ENCODE measurements at regions not wholly inside any gene's neighbourhood (a gene's known extent, or its start where the extent isn't known, plus 50 kb on each side); places are given as distances from the start of the nearest gene placed in this dataset.

DNA sequence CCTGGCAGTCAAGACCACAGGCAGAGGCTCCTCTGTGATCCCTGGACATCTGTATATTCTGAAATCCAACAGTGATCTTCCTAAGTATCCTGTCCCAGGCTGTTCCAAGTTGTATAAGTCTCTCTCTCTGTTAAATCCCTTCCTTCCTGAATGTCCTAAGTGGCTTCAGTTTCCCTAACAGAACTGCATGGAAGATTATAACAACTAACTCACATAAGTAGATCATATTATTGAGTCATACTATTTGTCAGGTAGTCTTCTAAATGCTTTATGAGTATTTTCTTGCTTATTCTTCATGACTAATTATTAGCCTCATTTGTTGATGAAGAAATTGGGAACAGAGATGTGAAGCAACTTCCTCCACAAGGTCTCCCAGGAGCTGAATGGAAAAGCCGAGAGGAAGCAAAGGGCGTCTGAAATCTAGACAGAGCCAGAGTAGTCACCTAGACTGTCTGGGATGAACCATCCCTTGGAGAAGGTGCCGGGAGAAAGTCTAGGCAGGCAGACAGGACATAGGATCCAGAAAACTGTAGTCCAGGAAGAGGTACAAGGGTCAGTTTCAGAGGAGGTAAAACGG lies 93.2 kb upstream of the FAT3 start:
- no peaks in the 10 kb centered on the region for H3K79me2 ChIP-seq (ENCODE audit: control insufficient read depth, insufficient read depth, low read length)
- H3K4me1 ChIP-seq (ENCODE audit: control insufficient read depth, low read depth, low read length): no peaks in the 10 kb centered on the region
- no peak for DNase-seq
- no peak overlapping the region for H3K4ac ChIP-seq (ENCODE audit: low read depth, low read length)
- no peak overlapping the region for H3K9ac ChIP-seq (ENCODE audit: low read length)
- no peak overlapping the region for H3K56ac ChIP-seq (ENCODE audit: low read length)
- H2BK15ac ChIP-seq (replicated peaks; ENCODE audit: low read depth): no peak overlapping the region
- no peaks in the 10 kb centered on the region for H3K27me3 ChIP-seq (ENCODE audit: insufficient read depth, low read length, poor library complexity)
- H3K23ac ChIP-seq (ENCODE audit: low read length): no peak overlapping the region
- no peak overlapping the region for H2BK5ac ChIP-seq (ENCODE audit: low read length)
- H3K18ac ChIP-seq (ENCODE audit: low read length): no peak overlapping the region
- H3K27ac ChIP-seq (ENCODE audit: low read depth, low read length): no peak overlapping the region
- no peak overlapping the region for H3K4me2 ChIP-seq (ENCODE audit: low read length)
- H4K5ac ChIP-seq (ENCODE audit: low read length): no peak overlapping the region
- no peak overlapping the region for H3K4me3 ChIP-seq (ENCODE audit: low read length)
- no peak overlapping the region for H2AK5ac ChIP-seq (ENCODE audit: low read length)
- WGBS (ENCODE audit: extremely low coverage, insufficient coverage, low lambda C conversion rate): no CpG with 5 or more reads among the region's 4 CpGs
- H3K36me3 ChIP-seq (ENCODE audit: control insufficient read depth, insufficient read depth, low read length): no peaks in the 10 kb centered on the region
- H4K8ac ChIP-seq (ENCODE audit: low read depth, low read length): no peak overlapping the region
- H3K79me1 ChIP-seq (ENCODE audit: low read length): no peaks in the 10 kb centered on the region
- no peak overlapping the region for H2BK120ac ChIP-seq (ENCODE audit: low read depth, low read length)

DNA sequence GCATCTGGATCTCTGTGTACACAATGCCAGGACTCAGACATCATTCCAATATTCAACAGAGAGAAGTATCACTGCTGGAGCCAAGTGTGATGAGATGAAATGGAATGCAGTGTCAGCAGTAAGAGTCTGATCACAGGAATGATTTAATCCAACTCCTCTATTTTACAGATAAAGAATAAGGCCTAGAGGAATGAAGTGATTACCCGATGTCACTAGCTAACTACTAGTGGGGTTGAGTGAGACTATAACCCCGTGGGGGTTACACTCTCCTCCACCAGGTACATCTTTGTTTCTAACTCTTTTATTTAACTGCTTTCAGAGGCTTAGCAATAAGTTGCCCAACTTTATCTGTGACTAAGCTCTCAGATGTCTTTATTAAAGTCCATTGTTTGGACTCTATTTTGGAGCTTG lies 94.2 kb upstream of the FAT3 start:
- DNase-seq: no peak
- Histone ChIP-seq H2BK5ac (ENCODE audit: low read length) (no peak overlapping the region), H3K4me2 (ENCODE audit: low read length) (no peak overlapping the region), H3K79me1 (ENCODE audit: low read length) (no peaks in the 10 kb centered on the region), H3K36me3 (ENCODE audit: control insufficient read depth, insufficient read depth, low read length) (no peaks in the 10 kb centered on the region), H4K8ac (ENCODE audit: low read depth, low read length) (no peak overlapping the region), H3K18ac (ENCODE audit: low read length) (no peak overlapping the region), H3K4ac (ENCODE audit: low read depth, low read length) (no peak overlapping the region), H2BK15ac (replicated peaks; ENCODE audit: low read depth) (no peak overlapping the region), H3K27me3 (ENCODE audit: insufficient read depth, low read length, poor library complexity) (no peaks in the 10 kb centered on the region), H4K5ac (ENCODE audit: low read length) (no peak overlapping the region), H3K79me2 (ENCODE audit: control insufficient read depth, insufficient read depth, low read length) (no peaks in the 10 kb centered on the region), H3K56ac (ENCODE audit: low read length) (no peak overlapping the region), H3K4me1 (ENCODE audit: control insufficient read depth, low read depth, low read length) (no peaks in the 10 kb centered on the region), H3K23ac (ENCODE audit: low read length) (no peak overlapping the region), H2AK5ac (ENCODE audit: low read length) (no peak overlapping the region), H3K9ac (ENCODE audit: low read length) (no peak overlapping the region), H3K4me3 (ENCODE audit: low read length) (no peak overlapping the region), H3K27ac (ENCODE audit: low read depth, low read length) (no peak overlapping the region), H2BK120ac (ENCODE audit: low read depth, low read length) (no peak overlapping the region)
- no CpG with 5 or more reads among the region's 2 CpGs for WGBS (ENCODE audit: extremely low coverage, insufficient coverage, low lambda C conversion rate)

- WGBS (ENCODE audit: extremely low coverage, insufficient coverage, low lambda C conversion rate): no CpG with 5 or more reads among the region's 1 CpG
- H3K9ac ChIP-seq (ENCODE audit: low read length): no peak overlapping the region
- no peaks in the 10 kb centered on the region for H3K79me2 ChIP-seq (ENCODE audit: control insufficient read depth, insufficient read depth, low read length)
- H3K27me3 ChIP-seq (ENCODE audit: insufficient read depth, low read length, poor library complexity): no peaks in the 10 kb centered on the region
- H3K56ac ChIP-seq (ENCODE audit: low read length): no peak overlapping the region
- no peak overlapping the region for H3K4ac ChIP-seq (ENCODE audit: low read depth, low read length)
- H3K18ac ChIP-seq (ENCODE audit: low read length): no peak overlapping the region
- no peaks in the 10 kb centered on the region for H3K79me1 ChIP-seq (ENCODE audit: low read length)
- no peak overlapping the region for H4K8ac ChIP-seq (ENCODE audit: low read depth, low read length)
- no peaks in the 10 kb centered on the region for H3K36me3 ChIP-seq (ENCODE audit: control insufficient read depth, insufficient read depth, low read length)
- no peak overlapping the region for H3K23ac ChIP-seq (ENCODE audit: low read length)
- no peak overlapping the region for H2BK15ac ChIP-seq (replicated peaks; ENCODE audit: low read depth)
- H3K4me3 ChIP-seq (ENCODE audit: low read length): no peak overlapping the region
- H3K4me2 ChIP-seq (ENCODE audit: low read length): no peak overlapping the region
- DNase-seq: no peak
- no peak overlapping the region for H2BK120ac ChIP-seq (ENCODE audit: low read depth, low read length)
- no peak overlapping the region for H4K5ac ChIP-seq (ENCODE audit: low read length)
- H2AK5ac ChIP-seq (ENCODE audit: low read length): no peak overlapping the region
- H2BK5ac ChIP-seq (ENCODE audit: low read length): no peak overlapping the region
- no peaks in the 10 kb centered on the region for H3K4me1 ChIP-seq (ENCODE audit: control insufficient read depth, low read depth, low read length)
- H3K27ac ChIP-seq (ENCODE audit: low read depth, low read length): no peak overlapping the region
These were observed 94.8 kb upstream of the FAT3 start for GRCh38 chr11:92129811-92130210.

GRCh38 chr11:92128026-92128425 lies 96.6 kb upstream of the FAT3 start:
- H3K18ac ChIP-seq (ENCODE audit: low read length): no peak overlapping the region
- no peak overlapping the region for H3K4me2 ChIP-seq (ENCODE audit: low read length)
- no peaks in the 10 kb centered on the region for H3K36me3 ChIP-seq (ENCODE audit: control insufficient read depth, insufficient read depth, low read length)
- H3K27ac ChIP-seq (ENCODE audit: low read depth, low read length): no peak overlapping the region
- H3K4me1 ChIP-seq (ENCODE audit: control insufficient read depth, low read depth, low read length): no peaks in the 10 kb centered on the region
- no peak overlapping the region for H3K23ac ChIP-seq (ENCODE audit: low read length)
- H2AK5ac ChIP-seq (ENCODE audit: low read length): no peak overlapping the region
- H3K56ac ChIP-seq (ENCODE audit: low read length): no peak overlapping the region
- no peak overlapping the region for H2BK15ac ChIP-seq (replicated peaks; ENCODE audit: low read depth)
- H4K5ac ChIP-seq (ENCODE audit: low read length): no peak overlapping the region
- H3K27me3 ChIP-seq (ENCODE audit: insufficient read depth, low read length, poor library complexity): no peaks in the 10 kb centered on the region
- no CpG with 5 or more reads among the region's 2 CpGs for WGBS (ENCODE audit: extremely low coverage, insufficient coverage, low lambda C conversion rate)
- DNase-seq: no peak
- H2BK5ac ChIP-seq (ENCODE audit: low read length): no peak overlapping the region
- H3K4me3 ChIP-seq (ENCODE audit: low read length): no peak overlapping the region
- H3K9ac ChIP-seq (ENCODE audit: low read length): no peak overlapping the region
- no peaks in the 10 kb centered on the region for H3K79me1 ChIP-seq (ENCODE audit: low read length)
- H4K8ac ChIP-seq (ENCODE audit: low read depth, low read length): no peak overlapping the region
- H3K79me2 ChIP-seq (ENCODE audit: control insufficient read depth, insufficient read depth, low read length): no peaks in the 10 kb centered on the region
- H2BK120ac ChIP-seq (ENCODE audit: low read depth, low read length): no peak overlapping the region
- H3K4ac ChIP-seq (ENCODE audit: low read depth, low read length): no peak overlapping the region

GRCh38 chr11:92125321-92125720 lies 99.3 kb upstream of the FAT3 start:
- Histone ChIP-seq H2AK5ac (ENCODE audit: low read length) (no peak overlapping the region), H2BK15ac (replicated peaks; ENCODE audit: low read depth) (no peak overlapping the region), H3K4ac (ENCODE audit: low read depth, low read length) (no peak overlapping the region), H4K5ac (ENCODE audit: low read length) (no peak overlapping the region), H3K27me3 (ENCODE audit: insufficient read depth, low read length, poor library complexity) (no peaks in the 10 kb centered on the region), H3K4me1 (ENCODE audit: control insufficient read depth, low read depth, low read length) (no peaks in the 10 kb centered on the region), H3K36me3 (ENCODE audit: control insufficient read depth, insufficient read depth, low read length) (no peaks in the 10 kb centered on the region), H3K79me1 (ENCODE audit: low read length) (no peaks in the 10 kb centered on the region), H3K23ac (ENCODE audit: low read length) (no peak overlapping the region), H3K79me2 (ENCODE audit: control insufficient read depth, insufficient read depth, low read length) (no peaks in the 10 kb centered on the region), H2BK5ac (ENCODE audit: low read length) (no peak overlapping the region), H4K8ac (ENCODE audit: low read depth, low read length) (no peak overlapping the region), H3K18ac (ENCODE audit: low read length) (no peak overlapping the region), H3K56ac (ENCODE audit: low read length) (no peak overlapping the region), H3K4me2 (ENCODE audit: low read length) (no peak overlapping the region), H3K9ac (ENCODE audit: low read length) (no peak overlapping the region), H3K4me3 (ENCODE audit: low read length) (no peak overlapping the region), H3K27ac (ENCODE audit: low read depth, low read length) (no peak overlapping the region), H2BK120ac (ENCODE audit: low read depth, low read length) (no peak overlapping the region)
- DNase-seq: no peak

- DNase-seq: no peak
- Histone ChIP-seq H3K79me2 (ENCODE audit: control insufficient read depth, insufficient read depth, low read length) (no peaks in the 10 kb centered on the region), H4K8ac (ENCODE audit: low read depth, low read length) (no peak overlapping the region), H3K79me1 (ENCODE audit: low read length) (no peaks in the 10 kb centered on the region), H3K4ac (ENCODE audit: low read depth, low read length) (no peak overlapping the region), H2BK120ac (ENCODE audit: low read depth, low read length) (no peak overlapping the region), H2AK5ac (ENCODE audit: low read length) (no peak overlapping the region), H3K9ac (ENCODE audit: low read length) (no peak overlapping the region), H3K4me1 (ENCODE audit: control insufficient read depth, low read depth, low read length) (no peaks in the 10 kb centered on the region), H3K56ac (ENCODE audit: low read length) (no peak overlapping the region), H2BK15ac (replicated peaks; ENCODE audit: low read depth) (no peak overlapping the region), H2BK5ac (ENCODE audit: low read length) (no peak overlapping the region), H3K23ac (ENCODE audit: low read length) (no peak overlapping the region), H3K4me3 (ENCODE audit: low read length) (no peak overlapping the region), H3K27ac (ENCODE audit: low read depth, low read length) (no peak overlapping the region), H3K18ac (ENCODE audit: low read length) (no peak overlapping the region), H3K4me2 (ENCODE audit: low read length) (no peak overlapping the region), H3K36me3 (ENCODE audit: control insufficient read depth, insufficient read depth, low read length) (no peaks in the 10 kb centered on the region), H3K27me3 (ENCODE audit: insufficient read depth, low read length, poor library complexity) (no peaks in the 10 kb centered on the region), H4K5ac (ENCODE audit: low read length) (no peak overlapping the region)
- WGBS (ENCODE audit: extremely low coverage, insufficient coverage, low lambda C conversion rate): no CpG with 5 or more reads among the region's 1 CpG
These were observed 101.1 kb upstream of the FAT3 start for GRCh38 chr11:92123540-92123939.

All from mesendoderm (in vitro differentiated cells).